H1 (cell line): ENCODE measurements at regions not wholly inside any gene's neighbourhood (a gene's known extent, or its start where the extent isn't known, plus 50 kb on each side); places are given as distances from the start of the nearest gene placed in this dataset.

Experiments used
- CTCF ChIA-PET: fragments of 300-600 bp; sonication (Branson Sonifier 250); formaldehyde crosslinking; loops from one replicate; lab custom pipeline; 2021; ENCODE audit not compliant: partially characterized antibody; lab: Charles Lee
- POLR2A ChIA-PET: fragments of 300-600 bp; sonication (Branson Sonifier 250); formaldehyde crosslinking; loops from one replicate; lab custom pipeline; 2021; ENCODE audit warnings: inconsistent platforms; ENCODE audit not compliant: partially characterized antibody; lab: Charles Lee
- DNase-seq, 2 experiments: peaks; one replicate each; pipeline versions ENCODE4 v3.0.0 to v3.0.0-alpha.2; 2010 to 2022; ENCODE audit warnings: low spot score in 2 of 2, low read depth in 1 of 2, mixed read lengths in 1 of 2
- FAIRE-seq: peaks from 2 replicates; lab custom pipeline; 2011; peaks lifted over from hg19 to GRCh38; lab: Jason Lieb, UNC
- H2AFZ ChIP-seq: 2 replicates; pipeline ENCODE4 v1.8.1; 2012; ENCODE audit warnings: low read length, inconsistent platforms
- H2AK5ac ChIP-seq: 2 replicates; pipeline ENCODE4 v1.6.1; 2013; ENCODE audit warnings: low read depth, low read length
- H2BK120ac ChIP-seq: replicated peaks from 2 replicates; pipeline ENCODE3; 2013; ENCODE audit warnings: low read depth, low read length, inconsistent platforms
- H2BK12ac ChIP-seq: 2 replicates; pipeline ENCODE4 v1.6.1; 2013; ENCODE audit warnings: low read depth, low read length
- H2BK15ac ChIP-seq: 2 replicates; pipeline ENCODE4 v1.6.1; 2013; ENCODE audit warnings: low read length
- H2BK20ac ChIP-seq: 2 replicates; pipeline ENCODE4 v1.6.1; 2013; ENCODE audit warnings: low read length
- H2BK5ac ChIP-seq: 2 replicates; pipeline ENCODE4 v1.6.1; 2013; ENCODE audit warnings: low read depth, low read length
- H3K14ac ChIP-seq: 2 replicates; pipeline ENCODE4 v1.6.1; 2013; ENCODE audit warnings: inconsistent platforms; ENCODE audit not compliant: insufficient read length
- H3K18ac ChIP-seq: 2 replicates; pipeline ENCODE4 v1.6.1; 2013; ENCODE audit warnings: low read length; ENCODE audit errors: extremely low read depth
- H3K23ac ChIP-seq: 2 replicates; pipeline ENCODE4 v1.6.1; 2013; ENCODE audit warnings: inconsistent platforms; ENCODE audit not compliant: insufficient read length
- H3K23me2 ChIP-seq: 2 replicates; pipeline ENCODE4 v1.6.1; 2013; ENCODE audit warnings: low read depth, low read length
- H3K27ac ChIP-seq: 2 replicates; pipeline ENCODE4 v1.6.1; 2011; ENCODE audit warnings: low read depth, low read length, inconsistent platforms
- H3K27me3 ChIP-seq, 4 experiments: replicated peaks in 1 of 4; 1 replicate in 1 of 4; 2 replicates in 3 of 4; pipeline versions ENCODE4 v1.6.1 to v1.8.1; 2011 to 2013; ENCODE audit warnings: low read length in 3 of 4, mild to moderate bottlenecking in 3 of 4, inconsistent platforms in 2 of 4, mixed read lengths in 2 of 4, moderate library complexity in 1 of 4; ENCODE audit not compliant: control insufficient read depth in 3 of 4, insufficient read depth in 3 of 4; ENCODE audit errors: extremely low read depth in 1 of 4
- H3K36me3 ChIP-seq, 4 experiments: 2 replicates each; pipeline versions ENCODE4 v1.6.1 to v1.8.1; 2011 to 2013; ENCODE audit warnings: mild to moderate bottlenecking in 4 of 4, low read length in 3 of 4, moderate library complexity in 2 of 4, control low read depth in 1 of 4, inconsistent platforms in 1 of 4; ENCODE audit not compliant: insufficient read depth in 4 of 4, control insufficient read depth in 2 of 4
- H3K4ac ChIP-seq: replicated peaks from 2 replicates; pipeline ENCODE3; 2013; ENCODE audit warnings: low read length, low read depth, mixed read lengths, inconsistent platforms; ENCODE audit not compliant: insufficient read length
- H3K4me1 ChIP-seq, 4 experiments: replicated peaks in 1 of 4; 1 replicate in 1 of 4; 2 replicates in 3 of 4; pipeline versions ENCODE4 v1.6.1 to v1.8.1; 2011 to 2013; ENCODE audit warnings: low read length in 3 of 4, inconsistent platforms in 2 of 4, mixed read lengths in 1 of 4; ENCODE audit not compliant: insufficient read depth in 4 of 4, control insufficient read depth in 3 of 4
- H3K4me2 ChIP-seq, 2 experiments: 2 replicates each; pipeline versions ENCODE4 v1.6.1 to v1.8.1; 2011 to 2013; ENCODE audit warnings: low read depth in 2 of 2, low read length in 2 of 2, control low read depth in 1 of 2, inconsistent platforms in 1 of 2, mild to moderate bottlenecking in 1 of 2; ENCODE audit not compliant: insufficient read depth in 1 of 2
- H3K4me3 ChIP-seq, 4 experiments: fragments of 200-600, 300-600 bp in 1 of 4; sonication (generic), shearing (Covaris generic), sonication (Bioruptor Twin) in 1 of 4; 2 replicates each; pipeline versions ENCODE4 v1.5.1 to v1.8.1; 2011 to 2016; ENCODE audit warnings: low read length in 4 of 4, low read depth in 3 of 4, control low read depth in 2 of 4, inconsistent platforms in 2 of 4, mild to moderate bottlenecking in 2 of 4, mixed read lengths in 1 of 4, moderate library complexity in 1 of 4; ENCODE audit not compliant: insufficient read depth in 2 of 4; ENCODE audit errors: extremely low read depth in 1 of 4
- H3K56ac ChIP-seq: replicated peaks from 2 replicates; pipeline ENCODE3; 2013; ENCODE audit warnings: low read depth, mild to moderate bottlenecking, mixed read lengths, low read length, inconsistent platforms; ENCODE audit not compliant: insufficient read length
- H3K79me1 ChIP-seq: 2 replicates; pipeline ENCODE4 v1.6.1; 2013; ENCODE audit warnings: low read depth, low read length, control low read depth
- H3K79me2 ChIP-seq, 2 experiments: 2 replicates each; pipeline versions ENCODE4 v1.6.1 to v1.8.1; 2012 to 2013; ENCODE audit warnings: low read length in 2 of 2, mild to moderate bottlenecking in 2 of 2, inconsistent platforms in 1 of 2; ENCODE audit not compliant: insufficient read depth in 2 of 2, control insufficient read depth in 1 of 2
- H3K9ac ChIP-seq, 4 experiments: replicated peaks in 1 of 4; 1 replicate in 1 of 4; 2 replicates in 3 of 4; pipeline versions ENCODE4 v1.6.1 to v1.8.1; 2011 to 2013; ENCODE audit warnings: low read depth in 3 of 4, low read length in 3 of 4, control low read depth in 2 of 4, mild to moderate bottlenecking in 2 of 4, moderate library complexity in 2 of 4, inconsistent platforms in 1 of 4; ENCODE audit errors: extremely low read depth in 1 of 4
- H3K9me3 ChIP-seq, 2 experiments: 2 replicates each; pipeline versions ENCODE4 v1.6.1 to v1.8.1; 2012 to 2013; ENCODE audit warnings: mild to moderate bottlenecking in 2 of 2, moderate library complexity in 2 of 2, control low read depth in 1 of 2, inconsistent platforms in 1 of 2, low read depth in 1 of 2, low read length in 1 of 2, mixed read lengths in 1 of 2; ENCODE audit not compliant: insufficient read depth in 2 of 2
- H4K20me1 ChIP-seq, 2 experiments: replicated peaks in 1 of 2; 2 replicates each; pipeline versions ENCODE3 to v1.8.1; 2011 to 2013; ENCODE audit warnings: inconsistent platforms in 2 of 2, low read length in 2 of 2, mild to moderate bottlenecking in 1 of 2; ENCODE audit not compliant: insufficient read depth in 2 of 2, control insufficient read depth in 1 of 2
- H4K5ac ChIP-seq: 2 replicates; pipeline ENCODE4 v1.6.1; 2013; ENCODE audit warnings: low read length, low read depth, mixed read lengths, inconsistent platforms; ENCODE audit not compliant: insufficient read length
- H4K8ac ChIP-seq: 2 replicates; pipeline ENCODE4 v1.8.0; 2013; ENCODE audit warnings: mild to moderate bottlenecking, moderate library complexity, low read length, inconsistent platforms; ENCODE audit not compliant: insufficient read depth; ENCODE audit errors: extremely low read depth
- H4K91ac ChIP-seq: replicated peaks from 2 replicates; pipeline ENCODE3; 2013; ENCODE audit warnings: low read length, mixed read lengths, inconsistent platforms; ENCODE audit not compliant: insufficient read length
- HDAC2 ChIP-seq, 2 experiments: fragments of 300-600 bp in 1 of 2; sonication (generic) in 1 of 2; IDR thresholded peaks; 2 replicates each; pipeline ENCODE4 v1.6.1; 2011 to 2012; ENCODE audit warnings: low read depth in 2 of 2, low read length in 2 of 2, mild to moderate bottlenecking in 2 of 2, moderate library complexity in 2 of 2, borderline replicate concordance in 1 of 2, inconsistent platforms in 1 of 2
- POU5F1 ChIP-seq: IDR thresholded peaks from 2 replicates; pipeline ENCODE4 v1.6.1; 2011; ENCODE audit warnings: low read depth, mild to moderate bottlenecking, low read length, moderate library complexity
- RAD21 ChIP-seq, 2 experiments: IDR thresholded peaks in 1 of 2; conservative IDR thresholded peaks in 1 of 2; 2 replicates each; pipeline ENCODE4 v1.6.1; 2011; ENCODE audit warnings: low read depth in 2 of 2, low read length in 2 of 2, improper control_type of control experiment in 1 of 2, inconsistent platforms in 1 of 2, mild to moderate bottlenecking in 1 of 2, moderate library complexity in 1 of 2
- RFX5 ChIP-seq: IDR thresholded peaks from 2 replicates; pipeline ENCODE4 v1.6.1; 2011; ENCODE audit warnings: low read depth, low read length, improper control_type of control experiment, borderline replicate concordance
- RNF2 ChIP-seq: fragments of 200-900, 300-1000 bp; sonication (generic); IDR thresholded peaks from 2 replicates; pipeline ENCODE4 v1.7.1; 2016; ENCODE audit warnings: borderline replicate concordance, low read depth, mild to moderate bottlenecking, antibody characterized with exemption, low read length; ENCODE audit not compliant: poor library complexity, severe bottlenecking; ENCODE audit errors: missing control alignments
- SAP30 ChIP-seq: fragments of 300-600 bp; sonication (generic); IDR thresholded peaks from 2 replicates; pipeline ENCODE4 v1.7.1; 2012; ENCODE audit warnings: low read length, moderate library complexity, mild to moderate bottlenecking, inconsistent platforms; ENCODE audit not compliant: insufficient read depth, insufficient replicate concordance
- SP1 ChIP-seq: IDR thresholded peaks from 2 replicates; pipeline ENCODE4 v1.6.1; 2011; ENCODE audit warnings: low read depth, low read length
- WGBS, 2 experiments: shearing (Covaris generic) in 1 of 2; methylation state at CpG; one replicate each; pipeline versions ENCODE4 v1.1.6 to v1.1.7; 2013 to 2015; ENCODE audit warnings: low lambda C conversion rate in 2 of 2, mixed read lengths in 2 of 2, inconsistent platforms in 1 of 2, low coverage in 1 of 2, missing lambda C conversion rate in 1 of 2; ENCODE audit not compliant: insufficient replicate concordance in 2 of 2, insufficient coverage in 1 of 2, insufficient read length in 1 of 2; ENCODE audit errors: extremely low coverage in 1 of 2, missing lambda C conversion rate in 1 of 2; 5-methylcytosine and 5-hydroxymethylcytosine counted together

- H3K79me1 ChIP-seq: no peaks in the 10 kb centered on the region
- H2BK20ac ChIP-seq: no peak overlapping the region
- H2AK5ac ChIP-seq: no peak overlapping the region
- no peak overlapping the region for H2BK12ac ChIP-seq
- no peak overlapping the region for H4K91ac ChIP-seq
- H3K9ac ChIP-seq: no peak overlapping the region
- H3K79me2 ChIP-seq: no peaks in the 10 kb centered on the region
- CTCF ChIA-PET: no interaction called here
- no peaks in the 10 kb centered on the region for H3K27me3 ChIP-seq
- H3K23me2 ChIP-seq: no peaks in the 10 kb centered on the region
- DNase-seq (no peak), FAIRE-seq (no peak)
- H3K4me3 ChIP-seq: no peak overlapping the region
- H3K56ac ChIP-seq: no peak overlapping the region
- H3K4ac ChIP-seq: no peak overlapping the region
- H3K9me3 ChIP-seq: no peaks in the 10 kb centered on the region
- no peak overlapping the region for H2BK120ac ChIP-seq
- no peak overlapping the region for H3K14ac ChIP-seq
- 100% methylated on average over 1 of the region's 1 CpG; no CpG with 5 or more reads in 1 of the 2 experiments for WGBS, 2 experiments
- no peaks in the 10 kb centered on the region for H4K20me1 ChIP-seq
- no peak overlapping the region for H2BK5ac ChIP-seq
- H4K8ac ChIP-seq: no peak overlapping the region
- H3K23ac ChIP-seq: no peak overlapping the region
- H3K4me1 ChIP-seq: no peaks in the 10 kb centered on the region; a peak in 1 of 7 replicates
- no peak for TF ChIP-seq POU5F1
- no peak for TF ChIP-seq RFX5
- no peak for TF ChIP-seq SP1
- TF ChIP-seq HDAC2 (IDR thresholded peaks at IDR 0.05; ENCODE audit: borderline replicate concordance in 1 of 2, low read depth in 2 of 2, low read length in 2 of 2): no peak
- TF ChIP-seq RNF2: no peak
- no peak for TF ChIP-seq SAP30
- TF ChIP-seq RAD21 (IDR thresholded peaks at IDR 0.05 in 1 of 2, conservative IDR thresholded peaks at IDR 0.05 in 1 of 2; ENCODE audit: low read depth in 2 of 2, low read length in 2 of 2): no peak
- TF ChIP-seq, all 59 proteins: peak for 0
- H3K18ac ChIP-seq: no peak overlapping the region
- 0 out of 2 replicates have a peak overlapping the region, but pooled peaks have one; percentile 50 for H2AFZ ChIP-seq
- no peak overlapping the region for H2BK15ac ChIP-seq
- H3K27ac ChIP-seq: no peak overlapping the region
- H3K36me3 ChIP-seq: no peaks in the 10 kb centered on the region
- H3K4me2 ChIP-seq: no peak overlapping the region
- no peak overlapping the region for H4K5ac ChIP-seq
- POLR2A ChIA-PET: no interaction called here
Measured at GRCh38 chr2:147515213-147515612, 329.6 kb upstream of the ACVR2A start.
